Spleen (tissue), 11 donors: ENCODE measurements at regions not wholly inside any gene's neighbourhood (a gene's known extent, or its start where the extent isn't known, plus 50 kb on each side); places are given as distances from the start of the nearest gene placed in this dataset.

Source experiments
- DNase-seq: peaks from one replicate; pipeline ENCODE4 v3.0.0-alpha.2; 2020
- H3K27ac ChIP-seq, 8 donors: fragments of 200-600 bp; sonication (generic) in 7 of 8; 1 replicate in 4 of 8; 2 replicates in 4 of 8; pipeline versions ENCODE4 v1.5.0 to v1.8.0; 2016 to 2021; ENCODE audit warnings: inconsistent platforms in 4 of 8, mild to moderate bottlenecking in 4 of 8, moderate library complexity in 1 of 8
- H3K27me3 ChIP-seq, 7 donors: fragments of 200-600 bp; sonication (generic) in 6 of 7; replicated peaks in 1 of 7; 1 replicate in 4 of 7; 2 replicates in 3 of 7; pipeline versions ENCODE4 v1.5.0 to v1.8.0; 2016 to 2021; ENCODE audit warnings: inconsistent platforms in 3 of 7, mild to moderate bottlenecking in 1 of 7
- H3K36me3 ChIP-seq, 6 donors: fragments of 200-600 bp; sonication (generic) in 5 of 6; 1 replicate in 4 of 6; 2 replicates in 2 of 6; pipeline versions ENCODE4 v1.5.0 to v1.8.0; 2016 to 2021; ENCODE audit warnings: inconsistent platforms in 2 of 6
- H3K4me1 ChIP-seq, 6 donors: fragments of 200-600 bp; sonication (generic) in 5 of 6; 1 replicate in 3 of 6; 2 replicates in 3 of 6; pipeline versions ENCODE4 v1.5.0 to v1.8.0; 2016 to 2021; ENCODE audit warnings: inconsistent platforms in 3 of 6
- H3K4me3 ChIP-seq, 8 donors: fragments of 200-600 bp; sonication (generic) in 7 of 8; 1 replicate in 4 of 8; 2 replicates in 4 of 8; pipeline versions ENCODE4 v1.5.0 to v1.8.0; 2016 to 2021; ENCODE audit warnings: inconsistent platforms in 4 of 8, mild to moderate bottlenecking in 4 of 8, moderate library complexity in 2 of 8
- H3K9me3 ChIP-seq, 8 donors: fragments of 200-600 bp; sonication (generic) in 7 of 8; 1 replicate in 4 of 8; 2 replicates in 4 of 8; pipeline versions ENCODE4 v1.5.0 to v1.8.0; 2016 to 2021; ENCODE audit warnings: inconsistent platforms in 4 of 8
- CTCF ChIP-seq, 11 experiments: fragments of 200-600 bp in 7 of 11; fragments of 450-650 bp in 4 of 11; sonication (generic) in 4 of 11; IDR thresholded peaks in 8 of 11; conservative IDR thresholded peaks in 3 of 11; 1 replicate in 7 of 11; 2 replicates in 4 of 11; pipeline versions ENCODE4 v1.4.0 to v1.8.0; 2016 to 2021; ENCODE audit warnings: antibody characterized with exemption in 11 of 11, inconsistent platforms in 4 of 11, mild to moderate bottlenecking in 1 of 11
- POLR2A ChIP-seq, 3 donors: fragments of 450-650 bp; IDR thresholded peaks; one replicate each; pipeline ENCODE4 v1.5.1; 2017; ENCODE audit warnings: antibody characterized with exemption in 3 of 3, mild to moderate bottlenecking in 1 of 3
- POLR2AphosphoS5 ChIP-seq, 3 donors: sonication (generic); formaldehyde crosslinking; IDR thresholded peaks; one replicate each; pipeline ENCODE4 v1.5.1; 2017; ENCODE audit warnings: antibody characterized with exemption in 3 of 3
- WGBS, 5 donors: extraction: QIAGEN DNeasy Blood & Tissue Kit in 3 of 5; methylation state at CpG; one replicate each; pipeline versions ENCODE4 v1.1.5 to v1.1.7; 2013 to 2018; 5-methylcytosine and 5-hydroxymethylcytosine counted together
- intact Hi-C: fragments of 100-400 bp; cut with DNase I; formaldehyde crosslinking; loops from one replicate; pipeline ENCODE4 v1.15.0; 2023; ENCODE audit warnings: low total_unique reads
- donor health status: healthy with polysubstance abuse.
- donor health status: DM: no; HTN: no; CAD: no; lungs with moderate emphysema.
- donor health status: DM: no; HTN: no; CAD: no.
- donor health status: Bipolar disorder and iron deficiency.
- donor health status: healthy.
- donor health status: DM: no; HTN: no; CAD: no.
- donor health status: DM: yes; HTN: yes; CAD: no.

GRCh38 chr1:14476170-14476955, 122.1 kb upstream of the KAZN start:
- intact Hi-C loops: no loop called here
- Histone ChIP-seq H3K27me3 (peaks cover 0 to 8% (median 0%) of the 10 kb centered on the region in 7 donors), H3K4me1 (no peaks in the 10 kb centered on the region), H3K4me3 (no peak overlapping the region), H3K36me3 (no peaks in the 10 kb centered on the region), H3K27ac (no peak overlapping the region), H3K9me3 (no peaks in the 10 kb centered on the region)
- WGBS, 5 donors: 76 to 87% (median 82%) methylated on average over 8 of the region's 8 CpGs
- TF ChIP-seq CTCF (IDR thresholded peaks at IDR 0.05 in 8 of 11, conservative IDR thresholded peaks at IDR 0.05 in 3 of 11): no peak
- TF ChIP-seq POLR2A (IDR thresholded peaks at IDR 0.05): no peak
- no peak for TF ChIP-seq POLR2AphosphoS5 (IDR thresholded peaks at IDR 0.05)
- DNase-seq: no peak

- Histone ChIP-seq H3K27ac (no peak overlapping the region), H3K9me3 (no peaks in the 10 kb centered on the region), H3K4me3 (no peak overlapping the region), H3K4me1 (no peaks in the 10 kb centered on the region), H3K27me3 (peaks cover 0 to 8% (median 0%) of the 10 kb centered on the region in 7 donors), H3K36me3 (no peaks in the 10 kb centered on the region)
- WGBS, 5 donors: 65 to 84% (median 83%) methylated on average over 2 of the region's 2 CpGs
- intact Hi-C loops: no loop called here
- no peak for DNase-seq
- TF ChIP-seq POLR2A (IDR thresholded peaks at IDR 0.05): no peak
- TF ChIP-seq CTCF (IDR thresholded peaks at IDR 0.05 in 8 of 11, conservative IDR thresholded peaks at IDR 0.05 in 3 of 11): no peak
- TF ChIP-seq POLR2AphosphoS5 (IDR thresholded peaks at IDR 0.05): no peak
Observed at GRCh38 chr1:14478120-14478519, 120.4 kb upstream of the KAZN start.

GRCh38 chr1:14479865-14480264, 118.6 kb upstream of the KAZN start:
- H3K27ac ChIP-seq: no peak overlapping the region
- H3K27me3 ChIP-seq: peaks cover 0 to 8% (median 0%) of the 10 kb centered on the region in 7 donors
- H3K9me3 ChIP-seq: no peaks in the 10 kb centered on the region
- H3K36me3 ChIP-seq: no peaks in the 10 kb centered on the region
- no peak for TF ChIP-seq POLR2A (IDR thresholded peaks at IDR 0.05)
- no peak for TF ChIP-seq POLR2AphosphoS5 (IDR thresholded peaks at IDR 0.05)
- TF ChIP-seq CTCF (IDR thresholded peaks at IDR 0.05 in 8 of 11, conservative IDR thresholded peaks at IDR 0.05 in 3 of 11): no peak
- intact Hi-C loops: no loop called here
- H3K4me1 ChIP-seq: no peaks in the 10 kb centered on the region
- no peak for DNase-seq
- 51 to 60% (median 56%) methylated on average over 3 to 4 of the region's 4 CpGs for WGBS, 5 donors
- H3K4me3 ChIP-seq: no peak overlapping the region

- intact Hi-C loops: no loop called here
- 66 to 78% (median 74%) methylated on average over 7 of the region's 7 CpGs for WGBS, 5 donors
- DNase-seq: no peak
Observed at GRCh38 chr1:14482784-14483450, 115.6 kb upstream of the KAZN start.

More at GRCh38 chr1:14482784-14483450, 115.6 kb upstream of the KAZN start:
- Histone ChIP-seq H3K4me1 (no peaks in the 10 kb centered on the region), H3K27me3 (peaks cover 0 to 13% (median 0%) of the 10 kb centered on the region in 7 donors), H3K27ac (no peak overlapping the region), H3K4me3 (no peak overlapping the region), H3K36me3 (no peaks in the 10 kb centered on the region), H3K9me3 (no peaks in the 10 kb centered on the region)
- no peak for TF ChIP-seq CTCF (IDR thresholded peaks at IDR 0.05 in 8 of 11, conservative IDR thresholded peaks at IDR 0.05 in 3 of 11)
- TF ChIP-seq POLR2A (IDR thresholded peaks at IDR 0.05): no peak
- TF ChIP-seq POLR2AphosphoS5 (IDR thresholded peaks at IDR 0.05): no peak
